HG02623 (cell line): ENCODE measurements at regions not wholly inside any gene's neighbourhood (a gene's known extent, or its start where the extent isn't known, plus 50 kb on each side); places are given as distances from the start of the nearest gene placed in this dataset.
"Not testable (repeated sequence)": the region's sequence is repeated elsewhere in the genome, so short reads cannot be mapped to it uniquely, and the experiment has no call there.

Experiments
- ATAC-seq: cut with Tn5 transposase; IDR thresholded peaks from one replicate; pipeline ENCODE4 v1.9.1; 2021; ENCODE audit warnings: moderate library complexity; ENCODE audit not compliant: unreplicated experiment

- ATAC-seq, result not testable (repeated sequence)
These were observed 286.3 kb downstream of the CDY2B start for GRCh38 chrY:17593748-17594147.

GRCh38 chrY:17579956-17580519 lies 300.0 kb downstream of the CDY2B start:
- ATAC-seq, result not testable (repeated sequence)

- ATAC-seq, result peak; percentile 85
These were observed 300.7 kb downstream of the CDY2B start for GRCh38 chrY:17579131-17579955.

- ATAC-seq, result not testable (repeated sequence)
These were observed 316.9 kb downstream of the CDY2B start for GRCh38 chrY:17563114-17563513.
